GM23338 (cell line): ENCODE measurements at regions not wholly inside any gene's neighbourhood (a gene's known extent, or its start where the extent isn't known, plus 50 kb on each side); places are given as distances from the start of the nearest gene placed in this dataset.

Experiments used
- ATAC-seq: fragments of 200-7000 bp; cut with Tn5 transposase; 3 replicates; pipeline ENCODE4 v1.9.1; 2020
- DNase-seq: peaks from one replicate; pipeline ENCODE4 v3.0.0-alpha.2; 2015; ENCODE audit warnings: low spot score
- H2AFZ ChIP-seq: fragments of 200-600 bp; sonication (generic); 2 replicates; pipeline ENCODE4 v1.8.0; 2016; ENCODE audit warnings: antibody characterized with exemption, mild to moderate bottlenecking, moderate library complexity
- H3F3A ChIP-seq: fragments of 200-600 bp; sonication (generic); replicated peaks from 2 replicates; pipeline ENCODE4 v1.8.0; 2017; ENCODE audit warnings: antibody characterized with exemption, mixed run types, low read depth
- H3K27ac ChIP-seq: fragments of 200-600 bp; sonication (generic); 2 replicates; pipeline ENCODE4 v1.6.1; 2016; ENCODE audit warnings: low read depth
- H3K27me3 ChIP-seq: fragments of 200-600 bp; sonication (generic); 2 replicates; pipeline ENCODE4 v1.8.0; 2016; ENCODE audit warnings: mild to moderate bottlenecking, mixed run types, moderate library complexity; ENCODE audit not compliant: insufficient read depth
- H3K36me3 ChIP-seq: fragments of 200-600 bp; sonication (generic); 2 replicates; pipeline ENCODE4 v1.8.0; 2016; ENCODE audit warnings: mild to moderate bottlenecking; ENCODE audit not compliant: insufficient read depth
- H3K4me1 ChIP-seq: fragments of 200-600 bp; sonication (generic); 2 replicates; pipeline ENCODE4 v1.8.0; 2016; ENCODE audit warnings: mild to moderate bottlenecking, moderate library complexity; ENCODE audit not compliant: insufficient read depth
- H3K4me2 ChIP-seq: fragments of 200-600 bp; sonication (generic); 2 replicates; pipeline ENCODE4 v1.7.1; 2017; ENCODE audit warnings: mixed run types
- H3K4me3 ChIP-seq: fragments of 200-600 bp; sonication (generic); 2 replicates; pipeline ENCODE4 v1.6.1; 2016; ENCODE audit warnings: mixed run types
- H3K79me2 ChIP-seq: fragments of 200-600 bp; sonication (generic); replicated peaks from 2 replicates; pipeline ENCODE4 v1.8.0; 2017; ENCODE audit warnings: mild to moderate bottlenecking; ENCODE audit not compliant: insufficient read depth
- H3K9me2 ChIP-seq: fragments of 200-600 bp; sonication (generic); 2 replicates; pipeline ENCODE4 v1.8.0; 2017; ENCODE audit not compliant: insufficient read depth
- H4K20me1 ChIP-seq: fragments of 200-600 bp; sonication (generic); replicated peaks from 2 replicates; pipeline ENCODE4 v1.8.0; 2017; ENCODE audit warnings: mild to moderate bottlenecking; ENCODE audit not compliant: insufficient read depth
- H3K27ac Mint-ChIP-seq: 2 replicates; pipeline ENCODE4 v1.8.0; 2020; ENCODE audit warnings: inconsistent platforms, mild to moderate bottlenecking, moderate library complexity, mixed read lengths
- H3K27me3 Mint-ChIP-seq: 3 replicates; pipeline ENCODE4 v1.8.0; 2022; ENCODE audit warnings: low read depth, mild to moderate bottlenecking, moderate library complexity, mixed read lengths, inconsistent platforms; ENCODE audit not compliant: insufficient read depth, poor library complexity
- H3K36me3 Mint-ChIP-seq: 3 replicates; pipeline ENCODE4 v1.8.0; 2021; ENCODE audit warnings: low read depth, mild to moderate bottlenecking, inconsistent platforms, moderate library complexity, mixed read lengths
- H3K4me1 Mint-ChIP-seq: 3 replicates; pipeline ENCODE4 v1.8.0; 2020; ENCODE audit warnings: mild to moderate bottlenecking, inconsistent platforms, mixed read lengths
- H3K4me3 Mint-ChIP-seq: 3 replicates; pipeline ENCODE4 v1.8.0; 2021; ENCODE audit warnings: moderate library complexity, mild to moderate bottlenecking, inconsistent platforms, mixed read lengths
- H3K9me3 Mint-ChIP-seq: 3 replicates; pipeline ENCODE4 v1.8.0; 2020; ENCODE audit warnings: moderate library complexity, mild to moderate bottlenecking, inconsistent platforms, mixed read lengths
- CREB1 ChIP-seq: fragments of 250-450 bp; sonication (Bioruptor Pico); IDR thresholded peaks from 2 replicates; pipeline ENCODE4 v1.5.0; 2020; ENCODE audit warnings: low read depth, mild to moderate bottlenecking, moderate library complexity
- EZH2 ChIP-seq: fragments of 200-600 bp; sonication (generic); IDR thresholded peaks from one replicate; pipeline ENCODE4 v1.8.0; 2017; ENCODE audit warnings: antibody characterized with exemption, mild to moderate bottlenecking, low read depth; ENCODE audit not compliant: unreplicated experiment
- EZH2phosphoT487 ChIP-seq: fragments of 200-600 bp; sonication (generic); IDR thresholded peaks from one replicate; pipeline ENCODE4 v1.8.1; 2018; ENCODE audit warnings: antibody characterized with exemption; ENCODE audit not compliant: unreplicated experiment
- JUNB ChIP-seq: IDR thresholded peaks from one replicate; pipeline ENCODE4 v1.6.1; 2016; ENCODE audit warnings: antibody characterized with exemption; ENCODE audit not compliant: unreplicated experiment
- NANOG ChIP-seq: IDR thresholded peaks from 2 replicates; pipeline ENCODE4 v1.6.1; 2016; ENCODE audit warnings: antibody characterized with exemption, borderline replicate concordance
- POLR2AphosphoS5 ChIP-seq: IDR thresholded peaks from 2 replicates; pipeline ENCODE4 v1.6.1; 2016; ENCODE audit warnings: antibody characterized with exemption, low read depth
- STAT1 ChIP-seq: IDR thresholded peaks from one replicate; pipeline ENCODE4 v1.6.1; 2016; ENCODE audit warnings: antibody characterized with exemption; ENCODE audit not compliant: unreplicated experiment
- ZNF114 ChIP-seq: fragments of 250-450 bp; sonication (Bioruptor Pico); IDR thresholded peaks from 2 replicates; pipeline ENCODE4 v1.5.0; 2020; ENCODE audit warnings: mild to moderate bottlenecking, moderate library complexity
- ZNF331 ChIP-seq: fragments of 250-450 bp; sonication (Bioruptor Pico); IDR thresholded peaks from 2 replicates; pipeline ENCODE4 v1.5.0; 2020; ENCODE audit warnings: low read depth, mild to moderate bottlenecking, moderate library complexity
- TF ChIP-seq, protein P1 (sequence below): IDR thresholded peaks from one replicate; pipeline ENCODE4 v1.6.1; 2018; ENCODE audit warnings: antibody characterized with exemption; ENCODE audit not compliant: unreplicated experiment
- TF ChIP-seq, protein P2 (sequence below), 2 experiments: fragments of 200-600 bp in 1 of 2; sonication (generic) in 1 of 2; conservative IDR thresholded peaks; 2 replicates each; pipeline versions ENCODE4 v1.5.1 to v1.6.1; 2016 to 2017; ENCODE audit warnings: antibody characterized with exemption in 2 of 2, low read depth in 2 of 2, mild to moderate bottlenecking in 2 of 2, moderate library complexity in 1 of 2
- TF ChIP-seq, protein P3 (sequence below): fragments of 250-450 bp; sonication (Bioruptor Pico); IDR thresholded peaks from 2 replicates; pipeline ENCODE4 v1.5.0; 2020; ENCODE audit warnings: mild to moderate bottlenecking, moderate library complexity

DNA sequence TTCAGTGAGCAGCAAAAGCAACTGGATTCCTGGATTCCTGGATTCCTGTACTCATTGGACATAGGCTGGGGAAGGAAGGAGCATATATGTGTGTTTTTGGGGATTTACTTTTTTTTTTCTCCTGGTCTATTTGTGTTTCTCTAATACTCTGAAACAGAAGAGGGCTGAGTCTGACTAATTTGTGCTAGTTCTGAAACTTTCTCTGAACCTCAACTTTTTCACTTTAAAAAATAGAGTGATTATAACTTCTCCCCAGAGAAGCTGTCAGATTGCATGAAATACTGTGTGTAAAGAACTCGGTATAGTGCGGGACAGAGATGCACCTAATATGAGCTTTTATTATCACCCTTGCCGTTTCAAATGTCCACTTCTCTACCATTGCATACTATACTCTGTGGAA lies 529.5 kb downstream of the TMTC2 start:
- no peak overlapping the region for H3K27ac ChIP-seq
- H3K79me2 ChIP-seq = no peaks in the 10 kb centered on the region
- H3K27me3 Mint-ChIP-seq = no peaks in the 10 kb centered on the region
- no peaks in the 10 kb centered on the region for H3K9me3 Mint-ChIP-seq
- no peak overlapping the region for H3K4me3 ChIP-seq
- no peak overlapping the region for H3K27ac Mint-ChIP-seq
- H3K36me3 Mint-ChIP-seq = no peaks in the 10 kb centered on the region
- peaks cover 2% of the 10 kb centered on the region; the same call in 1 of the 3 replicates for H3K4me1 Mint-ChIP-seq
- no peak for ATAC-seq
- H3K9me2 ChIP-seq = no peaks in the 10 kb centered on the region
- no peaks in the 10 kb centered on the region for H3K36me3 ChIP-seq
- H2AFZ ChIP-seq = no peak overlapping the region
- H3K4me3 Mint-ChIP-seq = no peak overlapping the region
- H3K27me3 ChIP-seq = no peaks in the 10 kb centered on the region
- peaks cover 5% of the 10 kb centered on the region; the same call in 1 of the 2 replicates for H3K4me1 ChIP-seq
- H3K4me2 ChIP-seq = no peak overlapping the region
- no peaks in the 10 kb centered on the region for H3F3A ChIP-seq
- H4K20me1 ChIP-seq = no peaks in the 10 kb centered on the region
- no peak for DNase-seq
- TF ChIP-seq ZNF114 (CRISPR knock-in tag) = no peak

DNA sequence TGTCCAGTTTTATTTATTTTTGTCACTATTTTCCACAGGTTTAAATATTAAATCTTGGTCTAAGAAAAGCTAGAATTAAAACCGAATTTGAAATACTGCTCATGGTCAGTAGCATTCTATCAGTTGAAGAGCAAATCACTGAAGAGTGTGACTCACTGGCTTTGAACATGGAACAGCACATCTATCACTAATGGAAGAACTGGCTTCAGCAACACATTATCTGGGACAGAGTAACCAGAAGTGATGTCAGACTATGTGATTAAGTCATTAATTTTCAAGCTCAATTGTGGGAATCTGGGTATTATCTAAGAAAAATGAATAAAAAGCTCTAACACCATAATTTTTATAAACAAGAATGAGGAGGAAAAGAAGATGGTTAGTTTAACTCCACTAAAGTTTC lies 527.5 kb downstream of the TMTC2 start:
- H3K4me3 ChIP-seq = no peak overlapping the region
- H3K27ac ChIP-seq = no peak overlapping the region
- no peaks in the 10 kb centered on the region for H3K36me3 Mint-ChIP-seq
- H3K4me1 ChIP-seq = peaks cover 13% of the 10 kb centered on the region
- no peak for DNase-seq
- H3K79me2 ChIP-seq = no peaks in the 10 kb centered on the region
- no peaks in the 10 kb centered on the region for H4K20me1 ChIP-seq
- no peaks in the 10 kb centered on the region for H3K36me3 ChIP-seq
- H3F3A ChIP-seq = no peaks in the 10 kb centered on the region
- H3K9me3 Mint-ChIP-seq = peaks cover under 1% of the 10 kb centered on the region; the same call in 1 of the 3 replicates
- H3K4me3 Mint-ChIP-seq = no peak overlapping the region
- H3K27me3 ChIP-seq = no peaks in the 10 kb centered on the region
- H3K27me3 Mint-ChIP-seq = no peaks in the 10 kb centered on the region
- no peak overlapping the region for H3K27ac Mint-ChIP-seq
- no peak overlapping the region for H2AFZ ChIP-seq
- peaks cover 10% of the 10 kb centered on the region for H3K4me1 Mint-ChIP-seq
- H3K4me2 ChIP-seq = no peak overlapping the region
- no peak for ATAC-seq
- TF ChIP-seq EZH2phosphoT487 = no peak
- TF ChIP-seq, protein P1, sequence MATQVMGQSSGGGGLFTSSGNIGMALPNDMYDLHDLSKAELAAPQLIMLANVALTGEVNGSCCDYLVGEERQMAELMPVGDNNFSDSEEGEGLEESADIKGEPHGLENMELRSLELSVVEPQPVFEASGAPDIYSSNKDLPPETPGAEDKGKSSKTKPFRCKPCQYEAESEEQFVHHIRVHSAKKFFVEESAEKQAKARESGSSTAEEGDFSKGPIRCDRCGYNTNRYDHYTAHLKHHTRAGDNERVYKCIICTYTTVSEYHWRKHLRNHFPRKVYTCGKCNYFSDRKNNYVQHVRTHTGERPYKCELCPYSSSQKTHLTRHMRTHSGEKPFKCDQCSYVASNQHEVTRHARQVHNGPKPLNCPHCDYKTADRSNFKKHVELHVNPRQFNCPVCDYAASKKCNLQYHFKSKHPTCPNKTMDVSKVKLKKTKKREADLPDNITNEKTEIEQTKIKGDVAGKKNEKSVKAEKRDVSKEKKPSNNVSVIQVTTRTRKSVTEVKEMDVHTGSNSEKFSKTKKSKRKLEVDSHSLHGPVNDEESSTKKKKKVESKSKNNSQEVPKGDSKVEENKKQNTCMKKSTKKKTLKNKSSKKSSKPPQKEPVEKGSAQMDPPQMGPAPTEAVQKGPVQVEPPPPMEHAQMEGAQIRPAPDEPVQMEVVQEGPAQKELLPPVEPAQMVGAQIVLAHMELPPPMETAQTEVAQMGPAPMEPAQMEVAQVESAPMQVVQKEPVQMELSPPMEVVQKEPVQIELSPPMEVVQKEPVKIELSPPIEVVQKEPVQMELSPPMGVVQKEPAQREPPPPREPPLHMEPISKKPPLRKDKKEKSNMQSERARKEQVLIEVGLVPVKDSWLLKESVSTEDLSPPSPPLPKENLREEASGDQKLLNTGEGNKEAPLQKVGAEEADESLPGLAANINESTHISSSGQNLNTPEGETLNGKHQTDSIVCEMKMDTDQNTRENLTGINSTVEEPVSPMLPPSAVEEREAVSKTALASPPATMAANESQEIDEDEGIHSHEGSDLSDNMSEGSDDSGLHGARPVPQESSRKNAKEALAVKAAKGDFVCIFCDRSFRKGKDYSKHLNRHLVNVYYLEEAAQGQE = no peak
- no peak for TF ChIP-seq STAT1
- TF ChIP-seq, protein P2, sequence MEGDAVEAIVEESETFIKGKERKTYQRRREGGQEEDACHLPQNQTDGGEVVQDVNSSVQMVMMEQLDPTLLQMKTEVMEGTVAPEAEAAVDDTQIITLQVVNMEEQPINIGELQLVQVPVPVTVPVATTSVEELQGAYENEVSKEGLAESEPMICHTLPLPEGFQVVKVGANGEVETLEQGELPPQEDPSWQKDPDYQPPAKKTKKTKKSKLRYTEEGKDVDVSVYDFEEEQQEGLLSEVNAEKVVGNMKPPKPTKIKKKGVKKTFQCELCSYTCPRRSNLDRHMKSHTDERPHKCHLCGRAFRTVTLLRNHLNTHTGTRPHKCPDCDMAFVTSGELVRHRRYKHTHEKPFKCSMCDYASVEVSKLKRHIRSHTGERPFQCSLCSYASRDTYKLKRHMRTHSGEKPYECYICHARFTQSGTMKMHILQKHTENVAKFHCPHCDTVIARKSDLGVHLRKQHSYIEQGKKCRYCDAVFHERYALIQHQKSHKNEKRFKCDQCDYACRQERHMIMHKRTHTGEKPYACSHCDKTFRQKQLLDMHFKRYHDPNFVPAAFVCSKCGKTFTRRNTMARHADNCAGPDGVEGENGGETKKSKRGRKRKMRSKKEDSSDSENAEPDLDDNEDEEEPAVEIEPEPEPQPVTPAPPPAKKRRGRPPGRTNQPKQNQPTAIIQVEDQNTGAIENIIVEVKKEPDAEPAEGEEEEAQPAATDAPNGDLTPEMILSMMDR (conservative IDR thresholded peaks at IDR 0.05; ENCODE audit: low read depth in 2 of 2) = no peak
- TF ChIP-seq JUNB = no peak
- no peak for TF ChIP-seq ZNF331
- no peak for TF ChIP-seq CREB1 (CRISPR knock-in tag)
- TF ChIP-seq, protein P3, sequence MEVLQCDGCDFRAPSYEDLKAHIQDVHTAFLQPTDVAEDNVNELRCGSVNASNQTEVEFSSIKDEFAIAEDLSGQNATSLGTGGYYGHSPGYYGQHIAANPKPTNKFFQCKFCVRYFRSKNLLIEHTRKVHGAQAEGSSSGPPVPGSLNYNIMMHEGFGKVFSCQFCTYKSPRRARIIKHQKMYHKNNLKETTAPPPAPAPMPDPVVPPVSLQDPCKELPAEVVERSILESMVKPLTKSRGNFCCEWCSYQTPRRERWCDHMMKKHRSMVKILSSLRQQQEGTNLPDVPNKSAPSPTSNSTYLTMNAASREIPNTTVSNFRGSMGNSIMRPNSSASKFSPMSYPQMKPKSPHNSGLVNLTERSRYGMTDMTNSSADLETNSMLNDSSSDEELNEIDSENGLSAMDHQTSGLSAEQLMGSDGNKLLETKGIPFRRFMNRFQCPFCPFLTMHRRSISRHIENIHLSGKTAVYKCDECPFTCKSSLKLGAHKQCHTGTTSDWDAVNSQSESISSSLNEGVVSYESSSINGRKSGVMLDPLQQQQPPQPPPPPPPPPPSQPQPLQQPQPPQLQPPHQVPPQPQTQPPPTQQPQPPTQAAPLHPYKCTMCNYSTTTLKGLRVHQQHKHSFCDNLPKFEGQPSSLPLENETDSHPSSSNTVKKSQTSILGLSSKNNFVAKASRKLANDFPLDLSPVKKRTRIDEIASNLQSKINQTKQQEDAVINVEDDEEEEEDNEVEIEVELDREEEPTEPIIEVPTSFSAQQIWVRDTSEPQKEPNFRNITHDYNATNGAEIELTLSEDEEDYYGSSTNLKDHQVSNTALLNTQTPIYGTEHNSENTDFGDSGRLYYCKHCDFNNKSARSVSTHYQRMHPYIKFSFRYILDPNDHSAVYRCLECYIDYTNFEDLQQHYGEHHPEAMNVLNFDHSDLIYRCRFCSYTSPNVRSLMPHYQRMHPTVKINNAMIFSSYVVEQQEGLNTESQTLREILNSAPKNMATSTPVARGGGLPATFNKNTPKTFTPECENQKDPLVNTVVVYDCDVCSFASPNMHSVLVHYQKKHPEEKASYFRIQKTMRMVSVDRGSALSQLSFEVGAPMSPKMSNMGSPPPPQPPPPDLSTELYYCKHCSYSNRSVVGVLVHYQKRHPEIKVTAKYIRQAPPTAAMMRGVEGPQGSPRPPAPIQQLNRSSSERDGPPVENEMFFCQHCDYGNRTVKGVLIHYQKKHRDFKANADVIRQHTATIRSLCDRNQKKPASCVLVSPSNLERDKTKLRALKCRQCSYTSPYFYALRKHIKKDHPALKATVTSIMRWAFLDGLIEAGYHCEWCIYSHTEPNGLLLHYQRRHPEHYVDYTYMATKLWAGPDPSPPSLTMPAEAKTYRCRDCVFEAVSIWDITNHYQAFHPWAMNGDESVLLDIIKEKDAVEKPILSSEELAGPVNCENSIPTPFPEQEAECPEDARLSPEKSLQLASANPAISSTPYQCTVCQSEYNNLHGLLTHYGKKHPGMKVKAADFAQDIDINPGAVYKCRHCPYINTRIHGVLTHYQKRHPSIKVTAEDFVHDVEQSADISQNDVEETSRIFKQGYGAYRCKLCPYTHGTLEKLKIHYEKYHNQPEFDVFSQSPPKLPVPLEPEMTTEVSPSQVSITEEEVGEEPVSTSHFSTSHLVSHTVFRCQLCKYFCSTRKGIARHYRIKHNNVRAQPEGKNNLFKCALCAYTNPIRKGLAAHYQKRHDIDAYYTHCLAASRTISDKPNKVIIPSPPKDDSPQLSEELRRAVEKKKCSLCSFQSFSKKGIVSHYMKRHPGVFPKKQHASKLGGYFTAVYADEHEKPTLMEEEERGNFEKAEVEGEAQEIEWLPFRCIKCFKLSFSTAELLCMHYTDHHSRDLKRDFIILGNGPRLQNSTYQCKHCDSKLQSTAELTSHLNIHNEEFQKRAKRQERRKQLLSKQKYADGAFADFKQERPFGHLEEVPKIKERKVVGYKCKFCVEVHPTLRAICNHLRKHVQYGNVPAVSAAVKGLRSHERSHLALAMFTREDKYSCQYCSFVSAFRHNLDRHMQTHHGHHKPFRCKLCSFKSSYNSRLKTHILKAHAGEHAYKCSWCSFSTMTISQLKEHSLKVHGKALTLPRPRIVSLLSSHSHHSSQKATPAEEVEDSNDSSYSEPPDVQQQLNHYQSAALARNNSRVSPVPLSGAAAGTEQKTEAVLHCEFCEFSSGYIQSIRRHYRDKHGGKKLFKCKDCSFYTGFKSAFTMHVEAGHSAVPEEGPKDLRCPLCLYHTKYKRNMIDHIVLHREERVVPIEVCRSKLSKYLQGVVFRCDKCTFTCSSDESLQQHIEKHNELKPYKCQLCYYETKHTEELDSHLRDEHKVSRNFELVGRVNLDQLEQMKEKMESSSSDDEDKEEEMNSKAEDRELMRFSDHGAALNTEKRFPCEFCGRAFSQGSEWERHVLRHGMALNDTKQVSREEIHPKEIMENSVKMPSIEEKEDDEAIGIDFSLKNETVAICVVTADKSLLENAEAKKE (CRISPR knock-in tag) = no peak
- TF ChIP-seq POLR2AphosphoS5 = no peak
- no peak for TF ChIP-seq NANOG
- no peak for TF ChIP-seq EZH2
- no peak for TF ChIP-seq ZNF114 (CRISPR knock-in tag)
- H3K9me2 ChIP-seq = no peaks in the 10 kb centered on the region
